T-cell (primary cell): ENCODE measurements at regions not wholly inside any gene's neighbourhood (a gene's known extent, or its start where the extent isn't known, plus 50 kb on each side); places are given as distances from the start of the nearest gene placed in this dataset.
"Not testable (repeated sequence)": the region's sequence is repeated elsewhere in the genome, so short reads cannot be mapped to it uniquely, and the experiment has no call there.

ENCODE experiments used
- ATAC-seq, 4 experiments: fragments of 200-7000 bp in 3 of 4; fragments of 150-1000 bp in 1 of 4; cut with Tn5 transposase; replicated peaks in 1 of 4; 1 replicate in 3 of 4; 2 replicates in 1 of 4; pipeline ENCODE4 v1.10.0; 2021; ENCODE audit warnings: moderate library complexity in 3 of 4, mild to moderate bottlenecking in 2 of 4, moderate number of reproducible peaks in 1 of 4
- CTCF ChIA-PET, 2 donors: fragments of 300-600 bp; sonication (Branson Sonifier 250); formaldehyde crosslinking; loops; one replicate each; lab custom pipeline; 2022; ENCODE audit warnings: antibody characterized with exemption in 2 of 2; lab: Charles Lee
- POLR2A ChIA-PET, 2 donors: fragments of 300-600 bp; sonication (Branson Sonifier 250); formaldehyde crosslinking; loops; one replicate each; lab custom pipeline; 2022; ENCODE audit warnings: antibody characterized with exemption in 2 of 2; lab: Charles Lee
- DNase-seq, 35 experiments: peaks; one replicate each; pipeline versions ENCODE4 v3.0.0 to v3.0.0-alpha.2; 2013 to 2023
- H3K27ac ChIP-seq: one replicate; pipeline ENCODE4 v1.5.1; 2013; ENCODE audit warnings: low read length
- H3K27me3 ChIP-seq, 2 experiments: replicated peaks in 1 of 2; 1 replicate in 1 of 2; 2 replicates in 1 of 2; pipeline versions ENCODE4 v1.6.1 to v1.7.0; 2013; ENCODE audit warnings: low read length in 1 of 2, mixed read lengths in 1 of 2; ENCODE audit not compliant: control insufficient read depth in 2 of 2, insufficient read depth in 2 of 2; ENCODE audit errors: extremely low read depth in 1 of 2
- H3K36me3 ChIP-seq, 2 donors: 1 replicate in 1 of 2; 2 replicates in 1 of 2; pipeline versions ENCODE4 v1.6.1 to v1.7.0; 2013; ENCODE audit warnings: low read length in 1 of 2; ENCODE audit not compliant: control insufficient read depth in 2 of 2, insufficient read depth in 1 of 2; ENCODE audit errors: extremely low read depth in 1 of 2
- H3K4me1 ChIP-seq, 2 experiments: 1 replicate in 1 of 2; 2 replicates in 1 of 2; pipeline versions ENCODE4 v1.6.1 to v1.7.0; 2013; ENCODE audit warnings: low read length in 2 of 2, mixed read lengths in 1 of 2; ENCODE audit not compliant: insufficient read depth in 2 of 2, control insufficient read depth in 1 of 2; ENCODE audit errors: extremely low read depth in 1 of 2
- H3K4me3 ChIP-seq, 2 donors: 1 replicate in 1 of 2; 2 replicates in 1 of 2; pipeline versions ENCODE4 v1.5.1 to v1.7.0; 2013; ENCODE audit warnings: mild to moderate bottlenecking in 2 of 2, low read length in 1 of 2, moderate library complexity in 1 of 2; ENCODE audit not compliant: control insufficient read depth in 1 of 2; ENCODE audit errors: extremely low read depth in 1 of 2
- H3K9me3 ChIP-seq: 2 replicates; pipeline ENCODE4 v1.7.0; 2013
- H3K27ac Mint-ChIP-seq, 2 donors: one replicate each; pipeline ENCODE4 v1.8.0; 2020 to 2021; ENCODE audit warnings: mild to moderate bottlenecking in 2 of 2, mixed read lengths in 2 of 2
- H3K27me3 Mint-ChIP-seq, 2 donors: one replicate each; pipeline ENCODE4 v1.8.0; 2021 to 2022; ENCODE audit warnings: mixed read lengths in 2 of 2
- H3K36me3 Mint-ChIP-seq: one replicate; pipeline ENCODE4 v1.8.0; 2021; ENCODE audit warnings: mixed read lengths
- H3K4me1 Mint-ChIP-seq, 3 donors: one replicate each; pipeline ENCODE4 v1.8.0; 2020 to 2022; ENCODE audit warnings: mixed read lengths in 3 of 3, mild to moderate bottlenecking in 1 of 3
- H3K4me3 Mint-ChIP-seq, 3 donors: one replicate each; pipeline ENCODE4 v1.8.0; 2020 to 2022; ENCODE audit warnings: mild to moderate bottlenecking in 3 of 3, mixed read lengths in 3 of 3, moderate library complexity in 3 of 3
- H3K9me3 Mint-ChIP-seq, 3 donors: one replicate each; pipeline ENCODE4 v1.8.0; 2020 to 2022; ENCODE audit warnings: mixed read lengths in 3 of 3
- WGBS: methylation state at CpG from one replicate; pipeline ENCODE4 v1.1.5; 2013; ENCODE audit warnings: missing lambda C conversion rate; ENCODE audit not compliant: insufficient coverage; 5-methylcytosine and 5-hydroxymethylcytosine counted together

DNA sequence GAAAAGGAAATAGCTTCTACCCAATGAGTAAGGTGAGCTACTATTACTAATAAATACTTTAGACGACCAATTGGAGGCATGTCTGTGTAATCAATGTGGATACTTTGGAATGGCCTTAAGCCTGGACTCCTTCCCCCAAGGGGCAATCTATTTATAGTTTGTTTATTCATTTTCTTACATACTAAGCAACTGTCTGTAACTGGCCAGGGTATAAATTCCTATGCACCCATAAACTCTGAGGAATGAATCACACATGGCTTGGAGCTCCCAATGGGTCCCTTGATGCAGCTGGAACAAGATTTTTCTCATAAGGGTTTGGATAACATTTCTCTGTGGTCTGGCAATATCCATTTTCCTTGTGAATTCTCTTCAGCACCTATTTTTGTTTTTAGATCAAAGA is 506.8 kb downstream of the EDEM1 start:
- H3K36me3 ChIP-seq = no peaks in the 10 kb centered on the region
- no peak overlapping the region for H3K4me3 Mint-ChIP-seq
- no peaks in the 10 kb centered on the region for H3K4me1 ChIP-seq
- H3K4me1 Mint-ChIP-seq = no peaks in the 10 kb centered on the region
- H3K4me3 ChIP-seq = no peak overlapping the region
- no CpG with 5 or more reads among the region's 1 CpG for WGBS
- ATAC-seq (no peak), DNase-seq (no peak)
- no peaks in the 10 kb centered on the region for H3K36me3 Mint-ChIP-seq
- ChIA-PET POLR2A (no interaction called here), CTCF (no interaction called here)
- no peaks in the 10 kb centered on the region for H3K27me3 Mint-ChIP-seq
- no peak overlapping the region for H3K27ac Mint-ChIP-seq
- peaks cover 7 to 27% (median 15%) of the 10 kb centered on the region in 3 donors for H3K9me3 Mint-ChIP-seq
- no peaks in the 10 kb centered on the region for H3K9me3 ChIP-seq
- H3K27me3 ChIP-seq = no peaks in the 10 kb centered on the region
- H3K27ac ChIP-seq = no peak overlapping the region

DNA sequence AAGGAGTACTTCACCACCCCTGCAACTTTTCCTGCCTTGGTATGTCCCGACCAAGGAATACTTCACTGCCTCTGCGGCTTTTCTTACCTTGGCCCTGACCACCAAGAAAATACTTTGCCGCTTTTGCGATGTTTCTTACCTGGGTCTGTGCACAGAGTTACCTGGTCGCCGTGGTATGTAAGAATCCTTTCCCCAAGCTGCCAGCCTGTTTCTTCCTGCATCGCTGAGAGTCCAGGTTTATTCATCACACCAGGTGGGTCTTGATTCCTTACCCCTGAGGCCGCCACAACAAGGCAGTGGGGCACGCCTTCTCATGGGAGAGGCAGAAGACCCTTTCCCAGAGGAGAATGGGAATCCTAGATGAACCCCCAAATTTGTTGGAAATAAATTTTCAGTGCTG is 511.3 kb downstream of the EDEM1 start:
- H3K4me1 ChIP-seq = no peaks in the 10 kb centered on the region
- CTCF ChIA-PET = no interaction called here
- no peaks in the 10 kb centered on the region for H3K4me1 Mint-ChIP-seq

DNA sequence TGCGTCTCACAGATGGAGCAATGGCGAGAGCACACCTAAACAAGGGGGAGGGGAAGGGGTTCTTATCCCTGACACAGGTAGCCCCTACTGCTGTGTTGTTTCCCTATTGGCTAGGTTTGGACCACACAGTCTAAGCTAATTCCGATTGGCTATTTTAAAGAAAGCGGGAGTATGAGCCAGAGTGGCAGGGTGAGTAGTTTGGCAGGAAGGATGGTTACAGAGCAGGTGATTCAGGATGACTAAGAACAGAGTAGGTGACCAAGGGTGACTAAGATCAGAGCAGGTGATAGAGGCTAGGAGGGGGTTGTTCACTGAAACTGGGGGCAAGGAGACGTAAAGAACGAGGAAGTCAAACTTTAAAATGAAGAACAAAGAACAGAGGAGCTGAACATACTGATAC is 511.8 kb downstream of the EDEM1 start:
- WGBS = 97% methylated on average over 3 of the region's 6 CpGs
- Mint-ChIP-seq H3K4me1 (no peaks in the 10 kb centered on the region), H3K4me3 (no peak overlapping the region), H3K9me3 (peaks cover 0 to 4% (median 4%) of the 10 kb centered on the region in 3 donors), H3K27ac (no peak overlapping the region), H3K27me3 (no peaks in the 10 kb centered on the region), H3K36me3 (no peaks in the 10 kb centered on the region)
- Histone ChIP-seq H3K36me3 (no peaks in the 10 kb centered on the region), H3K9me3 (no peaks in the 10 kb centered on the region), H3K27ac (no peak overlapping the region), H3K4me1 (no peaks in the 10 kb centered on the region), H3K4me3 (no peak overlapping the region), H3K27me3 (no peaks in the 10 kb centered on the region)
- ChIA-PET CTCF (no interaction called here), POLR2A (no interaction called here)
- DNase-seq = no peak
- no peak for ATAC-seq

More for the DNA sequence above, 511.3 kb downstream of the EDEM1 start:
- Mint-ChIP-seq H3K9me3 (peaks cover 0 to 4% (median 4%) of the 10 kb centered on the region in 3 donors), H3K4me3 (no peak overlapping the region), H3K27ac (no peak overlapping the region), H3K36me3 (no peaks in the 10 kb centered on the region), H3K27me3 (no peaks in the 10 kb centered on the region)
- Histone ChIP-seq H3K27me3 (no peaks in the 10 kb centered on the region), H3K4me3 (no peak overlapping the region), H3K9me3 (no peaks in the 10 kb centered on the region), H3K27ac (no peak overlapping the region), H3K36me3 (no peaks in the 10 kb centered on the region)
- 96% methylated on average over 6 of the region's 9 CpGs for WGBS
- POLR2A ChIA-PET = no interaction called here
- DNase-seq = no peak
- ATAC-seq = no peak

DNA sequence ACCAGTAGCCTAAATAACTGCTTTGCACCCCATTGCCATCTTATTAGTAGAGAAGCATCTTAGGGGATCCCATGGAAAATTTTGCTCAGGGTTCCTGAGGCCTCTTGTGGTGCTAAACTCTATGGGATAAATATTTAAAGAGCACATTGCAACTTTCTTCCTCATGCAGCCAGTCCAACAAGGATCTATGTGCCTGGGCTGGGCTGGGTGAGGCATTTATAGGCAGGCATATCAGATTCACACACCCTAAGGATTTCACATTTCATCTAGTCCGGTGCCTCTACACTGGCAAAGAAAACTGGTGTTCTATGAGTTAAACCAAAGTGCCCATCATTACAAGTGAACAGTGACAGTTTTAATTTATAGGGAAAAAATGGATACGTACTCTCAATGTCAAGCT is 512.3 kb downstream of the EDEM1 start:
- ChIA-PET CTCF (no interaction called here), POLR2A (no interaction called here)
- no peaks in the 10 kb centered on the region for H3K36me3 ChIP-seq
- Mint-ChIP-seq H3K4me1 (no peaks in the 10 kb centered on the region), H3K4me3 (no peak overlapping the region), H3K36me3 (no peaks in the 10 kb centered on the region), H3K9me3 (peaks cover 0 to 4% (median 4%) of the 10 kb centered on the region in 3 donors), H3K27me3 (no peaks in the 10 kb centered on the region), H3K27ac (no peak overlapping the region)
- WGBS = no CpG with 5 or more reads among the region's 2 CpGs
- no peak for ATAC-seq
- H3K4me1 ChIP-seq = no peaks in the 10 kb centered on the region
- H3K4me3 ChIP-seq = no peak overlapping the region
- no peak for DNase-seq
- no peaks in the 10 kb centered on the region for H3K27me3 ChIP-seq
- H3K27ac ChIP-seq = no peak overlapping the region
- H3K9me3 ChIP-seq = no peaks in the 10 kb centered on the region

DNA sequence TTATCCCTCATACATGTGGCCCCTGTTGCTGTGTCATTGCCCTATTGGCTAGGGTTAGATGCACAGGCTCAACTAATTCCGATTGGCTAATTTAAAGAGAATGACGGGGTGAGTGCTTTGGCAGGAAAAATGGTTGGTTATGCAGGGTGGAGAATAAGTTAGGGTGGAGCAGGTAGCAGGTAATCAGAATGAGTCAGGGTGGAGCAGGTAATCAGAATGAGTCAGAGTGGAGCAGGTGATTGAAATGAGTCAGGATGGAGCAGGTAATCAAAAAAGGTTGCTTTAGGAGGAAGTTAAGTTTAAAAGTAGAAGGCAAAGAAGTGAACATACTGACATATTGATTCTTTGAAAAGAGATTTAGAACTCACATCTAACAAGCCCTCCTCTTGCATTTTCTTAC is 513.5 kb downstream of the EDEM1 start:
- H3K36me3 Mint-ChIP-seq, ATAC-seq, H3K4me1 Mint-ChIP-seq, H3K9me3 Mint-ChIP-seq, DNase-seq, H3K4me1 ChIP-seq, H3K9me3 ChIP-seq, H3K27me3 Mint-ChIP-seq, H3K27ac Mint-ChIP-seq, H3K4me3 ChIP-seq, H3K27me3 ChIP-seq, H3K36me3 ChIP-seq, H3K27ac ChIP-seq, H3K4me3 Mint-ChIP-seq, CTCF ChIA-PET, POLR2A ChIA-PET: not testable (repeated sequence)
- 100% methylated on average over 2 of the region's 2 CpGs for WGBS

DNA sequence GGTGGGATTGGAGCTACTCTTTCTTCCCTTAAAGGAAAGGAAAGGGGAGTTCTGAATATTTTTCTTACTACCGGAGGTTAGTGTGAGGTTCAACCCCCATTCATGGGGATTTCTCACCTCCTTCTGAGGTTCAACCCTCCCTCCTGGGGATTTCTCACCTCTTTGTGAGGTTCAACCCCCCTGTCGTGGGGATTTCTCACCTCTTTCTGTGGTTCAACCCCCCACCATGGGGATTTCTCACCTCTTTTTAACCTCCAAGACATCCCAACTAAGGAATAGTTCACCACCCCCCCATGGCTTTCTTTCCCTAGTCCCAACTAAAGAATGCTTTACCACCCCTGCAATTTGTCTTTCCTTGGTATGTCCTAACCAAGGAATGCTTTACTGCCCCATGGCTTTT is 520.3 kb downstream of the EDEM1 start:
- DNase-seq (no peak), ATAC-seq (no peak)
- peaks cover 0 to 5% (median 5%) of the 10 kb centered on the region in 3 donors for H3K9me3 Mint-ChIP-seq
- Histone ChIP-seq H3K36me3 (no peaks in the 10 kb centered on the region), H3K4me1 (no peaks in the 10 kb centered on the region), H3K27ac (no peak overlapping the region), H3K9me3 (no peaks in the 10 kb centered on the region), H3K27me3 (peaks cover 0 to 2% of the 10 kb centered on the region in 2 experiments), H3K4me3 (no peak overlapping the region)
- no peaks in the 10 kb centered on the region for H3K4me1 Mint-ChIP-seq
- WGBS = no CpG with 5 or more reads among the region's 2 CpGs
- H3K27me3 Mint-ChIP-seq = no peaks in the 10 kb centered on the region
- H3K27ac Mint-ChIP-seq = no peak overlapping the region
- ChIA-PET CTCF (interaction anchor here in 1 of 2 donors (0.6 kb wide), 1 partner anchor 189 kb away, joined by 3 read pairs; no protein-coding TSS in a partner anchor), POLR2A (interaction anchor here in 1 of 2 donors (0.6 kb wide), 1 partner anchor 577 kb away, joined by 4 read pairs; no protein-coding TSS in a partner anchor)
- H3K36me3 Mint-ChIP-seq = no peaks in the 10 kb centered on the region
- H3K4me3 Mint-ChIP-seq = no peak overlapping the region

DNA sequence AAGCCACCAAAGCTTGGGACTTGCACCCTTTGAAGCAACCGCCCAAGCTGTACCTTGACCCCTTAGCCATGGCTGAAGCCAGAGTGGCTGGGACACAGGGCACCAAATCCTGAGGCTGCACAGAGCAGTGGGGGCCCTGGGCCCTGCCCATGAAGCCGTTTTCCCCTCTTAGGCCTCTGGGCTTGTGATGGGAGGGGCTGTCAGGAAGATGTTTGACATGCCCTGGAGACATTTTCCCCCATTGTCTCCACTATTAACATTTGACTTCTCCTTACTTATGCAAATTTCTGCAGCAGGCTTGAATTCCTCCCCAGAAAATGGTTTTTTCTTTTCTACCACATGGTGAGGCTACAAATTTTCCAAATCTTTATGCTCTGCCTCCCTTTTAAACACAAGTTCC is 522.2 kb downstream of the EDEM1 start:
- ChIA-PET POLR2A (no interaction called here), CTCF (no interaction called here)
- no peak overlapping the region for H3K27ac Mint-ChIP-seq
- H3K9me3 Mint-ChIP-seq = peaks cover 0 to 15% (median 5%) of the 10 kb centered on the region in 3 donors
- H3K4me1 Mint-ChIP-seq = no peaks in the 10 kb centered on the region
- Histone ChIP-seq H3K27ac (no peak overlapping the region), H3K4me3 (no peak overlapping the region), H3K36me3 (no peaks in the 10 kb centered on the region), H3K9me3 (no peaks in the 10 kb centered on the region), H3K27me3 (peaks cover 0 to 2% of the 10 kb centered on the region in 2 experiments), H3K4me1 (no peaks in the 10 kb centered on the region)
- 89% methylated on average over 1 of the region's 2 CpGs for WGBS
- ATAC-seq (no peak), DNase-seq (no peak)
- H3K27me3 Mint-ChIP-seq = peaks cover 0 to 5% of the 10 kb centered on the region in 2 donors
- H3K36me3 Mint-ChIP-seq = no peaks in the 10 kb centered on the region
- no peak overlapping the region for H3K4me3 Mint-ChIP-seq
